GM21576 (cell line): ENCODE measurements at regions not wholly inside any gene's neighbourhood (a gene's known extent, or its start where the extent isn't known, plus 50 kb on each side); places are given as distances from the start of the nearest gene placed in this dataset.
"Not testable (repeated sequence)": the region's sequence is repeated elsewhere in the genome, so short reads cannot be mapped to it uniquely, and the experiment has no call there.

Experiments
- ATAC-seq: cut with Tn5 transposase; IDR thresholded peaks from one replicate; pipeline ENCODE4 v1.9.1; 2021; ENCODE audit warnings: mild to moderate bottlenecking, moderate library complexity; ENCODE audit not compliant: unreplicated experiment

DNA sequence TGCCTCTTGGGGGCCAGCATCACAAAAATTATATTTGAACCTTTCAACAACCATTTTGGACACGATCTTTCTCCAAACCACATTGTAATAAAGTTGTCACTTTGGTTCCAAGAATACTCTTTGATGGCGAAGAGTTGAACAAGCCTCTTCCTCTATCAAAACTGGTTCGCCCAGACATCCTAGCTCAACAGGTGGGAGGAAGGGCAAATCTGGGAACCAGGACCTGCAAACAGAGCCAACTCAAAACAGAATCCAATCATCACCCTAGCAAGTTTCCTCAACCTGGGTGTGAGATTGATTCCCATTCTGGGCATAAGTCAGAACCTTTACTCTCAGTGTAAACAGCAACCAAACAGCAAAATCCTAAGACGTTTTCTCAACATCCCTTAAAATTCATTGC is 141.2 kb upstream of the RREB1 start:
- no peak for ATAC-seq

DNA sequence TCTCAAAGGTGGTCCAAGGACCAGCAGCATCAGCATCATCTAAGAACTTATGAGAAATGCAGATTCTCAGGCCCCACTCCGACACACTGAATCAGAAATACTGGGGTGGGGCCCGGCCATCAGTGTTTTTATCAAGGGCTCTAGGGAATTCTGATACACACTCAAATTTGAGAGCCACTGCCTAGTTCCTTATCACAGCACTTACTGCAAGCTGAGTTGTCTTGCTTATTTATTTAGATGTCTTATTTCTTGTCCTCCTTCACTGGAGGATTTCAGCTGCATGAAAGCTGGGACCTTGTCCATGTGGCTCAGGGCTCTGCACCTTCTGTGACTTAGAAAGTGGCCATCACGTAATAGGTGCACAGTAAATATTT is 139.4 kb upstream of the RREB1 start:
- no peak for ATAC-seq

DNA sequence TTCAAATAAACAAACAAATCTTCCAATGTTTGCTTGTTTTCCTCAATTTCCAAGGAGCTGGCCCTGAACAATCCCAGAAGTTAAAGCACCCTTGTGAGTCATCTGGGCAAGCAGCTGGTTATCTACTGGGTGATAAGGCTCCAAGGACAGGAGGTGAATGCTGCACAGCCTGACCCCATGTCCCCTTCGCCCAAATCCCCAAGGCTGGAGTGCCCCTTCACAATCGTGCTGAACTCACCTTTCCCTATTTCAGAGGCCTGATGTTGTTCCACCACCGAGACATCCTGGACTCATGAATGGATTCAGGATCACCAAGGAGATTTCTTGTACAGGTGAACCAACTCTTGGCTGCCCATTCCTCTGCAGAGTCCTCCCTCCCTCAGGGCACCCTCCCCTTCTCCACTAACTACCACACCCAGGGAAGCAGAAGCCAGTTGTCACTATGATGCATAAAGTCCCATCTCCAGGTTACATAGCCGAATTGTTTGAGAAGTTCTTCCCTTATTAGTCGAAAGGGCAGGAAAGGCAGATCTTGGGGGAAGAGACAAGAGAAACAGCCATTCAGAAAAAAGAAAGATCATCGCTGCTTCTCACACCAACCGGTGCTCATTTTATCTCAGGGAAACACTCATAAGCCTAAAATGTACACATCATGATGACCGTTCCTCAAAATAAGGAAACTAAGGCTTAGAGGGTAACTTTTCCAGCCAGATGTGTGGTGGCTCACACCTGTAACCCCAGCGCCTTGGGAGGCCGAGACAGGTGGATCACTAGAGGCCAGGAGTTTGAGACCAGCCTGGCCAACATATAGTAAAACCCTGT is 138.8 kb upstream of the RREB1 start:
- no peak for ATAC-seq

DNA sequence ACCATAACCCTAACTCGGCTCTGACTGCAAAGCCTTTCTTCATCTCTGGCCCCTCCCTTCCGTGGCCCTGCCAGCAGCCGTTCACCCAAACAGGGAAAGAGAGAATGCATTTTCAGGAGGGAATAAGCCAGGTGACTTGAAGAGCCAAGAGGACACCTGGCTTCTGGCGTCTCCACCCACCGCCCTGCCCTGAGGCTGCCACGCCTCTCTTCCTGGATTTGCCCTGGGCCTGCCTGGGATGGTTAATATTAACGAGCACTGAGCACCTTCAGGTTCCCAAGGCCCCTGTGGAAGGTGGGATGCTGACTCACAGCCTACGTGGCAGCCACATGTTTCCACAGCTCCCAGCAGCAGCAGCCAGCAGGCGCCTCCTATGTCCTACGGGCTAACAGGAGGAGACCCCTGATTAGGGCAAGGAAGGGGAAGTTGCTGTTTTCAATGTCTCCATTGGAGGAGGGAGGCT is 138.0 kb upstream of the RREB1 start:
- ATAC-seq, result no peak

DNA sequence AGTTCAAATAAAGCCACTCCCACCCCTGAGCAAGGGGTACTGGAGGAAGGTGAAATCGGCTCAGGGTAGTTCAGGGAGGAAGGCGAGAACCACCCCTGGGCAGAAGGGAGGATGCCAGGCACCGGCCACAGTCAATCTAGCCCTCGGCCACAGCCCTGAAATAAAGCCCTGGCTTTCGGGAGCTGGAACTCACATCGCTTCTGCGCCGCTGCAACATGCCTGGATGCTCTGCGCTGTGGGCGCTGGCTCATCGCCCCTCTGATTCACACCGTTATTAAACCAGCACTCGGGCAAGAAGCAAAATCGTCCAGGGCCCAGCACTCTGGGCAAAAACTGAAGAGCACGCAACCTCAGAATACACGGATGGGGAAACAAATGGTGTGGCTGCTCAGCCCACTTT is 136.9 kb upstream of the RREB1 start:
- ATAC-seq, result no peak

DNA sequence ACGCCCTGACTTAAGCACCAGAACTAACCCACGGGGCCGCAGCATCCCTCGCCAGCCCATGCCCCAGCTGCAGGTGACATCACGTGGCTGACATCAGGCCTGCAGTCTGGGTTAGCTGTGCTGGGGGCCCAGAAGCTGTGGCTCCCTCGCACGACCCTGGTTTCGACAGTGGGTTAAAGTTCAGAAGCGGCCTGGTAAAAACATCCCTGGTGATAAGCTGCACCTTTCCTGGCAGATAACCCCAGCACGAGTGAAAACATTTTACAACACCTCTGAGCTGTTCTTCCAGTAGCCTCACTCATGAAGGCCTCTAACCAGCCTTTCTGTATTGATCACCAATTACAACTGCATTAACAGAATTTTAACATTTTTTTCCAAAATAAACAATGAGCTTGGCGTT is 136.4 kb upstream of the RREB1 start:
- ATAC-seq, result no peak

- no peak for ATAC-seq
These were observed 135.3 kb upstream of the RREB1 start for GRCh38 chr6:6972456-6972855.

DNA sequence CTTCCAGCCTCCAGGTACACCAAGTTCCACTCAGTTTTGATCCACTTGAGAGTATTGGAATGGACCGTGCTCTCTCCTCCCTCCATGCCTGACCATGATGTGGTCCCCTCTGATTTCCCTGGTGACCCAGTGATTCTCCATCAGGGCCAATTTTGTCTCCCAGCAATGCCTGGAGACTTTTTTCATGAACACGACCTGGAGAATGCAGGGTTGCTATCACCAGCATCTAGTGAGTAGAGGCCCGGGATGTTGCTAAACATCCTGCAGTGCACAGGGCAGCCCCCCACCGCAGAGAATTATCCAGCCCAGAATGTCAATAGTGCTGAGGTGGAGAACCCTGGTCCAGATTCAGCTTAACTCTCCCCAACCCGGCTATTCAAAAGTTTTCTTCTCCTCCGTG is 134.0 kb upstream of the RREB1 start:
- no peak for ATAC-seq

DNA sequence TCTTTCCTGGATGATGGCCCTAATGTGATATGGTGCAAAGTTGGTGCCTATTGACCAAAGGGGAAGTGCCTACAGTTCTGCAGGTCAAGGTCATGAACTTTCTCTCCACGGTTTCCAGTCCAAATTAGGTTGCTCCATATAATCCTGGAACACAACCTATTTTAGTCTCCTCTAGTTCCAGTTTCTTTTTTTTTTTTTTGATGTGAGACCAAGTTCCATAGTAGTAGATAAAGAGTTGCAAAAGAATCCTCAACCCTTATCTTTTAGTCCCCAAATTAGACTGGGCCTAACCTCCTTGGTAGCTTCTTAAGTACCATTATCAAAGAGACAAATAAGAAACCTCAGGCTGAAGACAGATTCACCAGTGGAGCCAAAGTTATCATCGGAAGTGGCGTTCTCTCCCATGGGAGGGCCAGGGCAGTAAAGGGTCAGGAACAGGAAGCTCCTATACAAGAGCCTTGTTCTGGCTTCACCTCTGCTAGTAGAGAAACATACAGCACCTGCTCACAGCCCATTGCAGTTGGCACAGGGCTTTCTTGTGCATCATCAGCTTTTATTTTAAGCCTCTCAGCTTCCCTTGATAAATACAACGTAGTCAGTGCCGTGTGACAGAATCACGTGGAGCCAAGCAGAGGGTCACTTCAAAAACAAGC is 132.2 kb upstream of the RREB1 start:
- ATAC-seq, result no peak

- no peak for ATAC-seq
These were observed 131.6 kb upstream of the RREB1 start for GRCh38 chr6:6976193-6976592.

DNA sequence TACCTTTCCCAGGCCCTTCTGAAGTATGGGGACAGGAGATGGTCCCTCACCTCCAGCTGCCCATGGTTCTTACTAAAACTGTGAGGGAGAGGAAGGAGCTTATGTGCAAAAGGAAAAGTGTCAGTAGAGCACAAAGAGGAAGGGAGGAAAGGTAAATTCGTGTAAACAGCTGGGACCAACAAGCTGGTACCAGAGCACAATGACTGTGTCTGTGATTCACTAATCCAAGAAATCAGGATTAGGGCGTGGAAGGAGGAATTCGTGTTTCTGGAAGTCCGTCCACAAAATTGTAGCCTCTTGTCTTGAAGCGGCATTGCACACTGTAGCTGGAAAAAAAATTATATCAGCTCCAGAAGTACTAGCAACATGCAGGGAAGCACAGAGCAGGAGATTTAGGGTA is 129.0 kb upstream of the RREB1 start:
- ATAC-seq, result no peak

DNA sequence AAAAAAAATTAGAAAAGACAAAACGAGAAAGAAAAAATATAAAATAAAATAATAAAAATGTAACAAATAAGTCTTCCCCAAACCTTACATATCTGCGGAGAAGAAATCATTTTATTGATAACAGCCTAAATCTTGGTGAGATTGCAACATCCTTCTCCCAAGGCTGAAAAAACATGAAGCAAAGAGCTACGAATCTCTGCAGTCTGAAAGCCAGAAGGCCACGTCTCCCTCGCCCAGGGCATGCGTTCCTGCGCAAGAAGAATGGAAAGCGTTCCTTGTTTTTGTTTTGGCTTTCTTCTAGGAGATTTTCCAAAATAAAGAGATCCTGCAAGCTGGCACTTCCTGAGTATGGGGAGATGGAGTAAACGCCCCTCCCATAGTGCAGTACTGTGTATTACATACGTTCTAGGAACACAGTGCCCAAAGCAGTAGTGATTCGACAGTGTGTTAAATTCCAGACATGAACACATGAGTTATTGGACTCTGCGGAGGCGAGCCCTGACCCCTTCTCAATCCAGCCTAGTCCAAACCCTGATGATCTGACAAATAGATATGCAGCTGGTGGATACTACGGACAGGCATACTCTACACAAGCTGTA is 126.7 kb upstream of the RREB1 start:
- ATAC-seq, result no peak

DNA sequence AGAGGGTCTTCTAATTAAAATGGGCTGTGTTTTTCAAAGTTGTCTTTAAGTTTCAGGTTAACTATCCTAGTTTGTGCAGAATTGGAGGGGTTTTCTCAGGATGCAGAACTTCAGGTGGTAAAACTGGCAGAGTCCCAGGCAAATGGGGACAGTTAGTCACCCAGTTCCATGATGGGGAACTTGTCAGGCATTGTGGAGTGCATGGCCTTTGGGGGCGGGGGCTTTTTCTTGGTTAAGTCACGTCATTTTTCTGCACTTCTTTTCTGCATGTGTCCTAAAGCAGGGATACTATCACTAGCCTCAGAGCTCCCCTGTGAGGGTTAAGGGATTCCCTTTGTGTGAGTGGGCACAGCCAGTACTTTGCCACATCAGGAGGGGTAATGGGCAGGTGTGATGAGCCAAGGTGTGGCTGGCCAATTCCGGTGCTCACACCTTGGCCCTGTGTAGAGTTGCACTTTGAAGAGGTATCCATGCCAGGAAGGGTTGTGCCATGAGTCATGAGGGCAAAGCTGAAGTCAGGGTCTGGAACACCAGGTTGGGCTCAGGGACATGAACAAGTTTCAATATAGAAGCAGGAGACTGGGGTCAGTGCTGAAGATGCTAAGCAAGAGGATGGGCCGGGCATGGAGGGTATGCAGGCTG is 126.0 kb upstream of the RREB1 start:
- no peak for ATAC-seq

DNA sequence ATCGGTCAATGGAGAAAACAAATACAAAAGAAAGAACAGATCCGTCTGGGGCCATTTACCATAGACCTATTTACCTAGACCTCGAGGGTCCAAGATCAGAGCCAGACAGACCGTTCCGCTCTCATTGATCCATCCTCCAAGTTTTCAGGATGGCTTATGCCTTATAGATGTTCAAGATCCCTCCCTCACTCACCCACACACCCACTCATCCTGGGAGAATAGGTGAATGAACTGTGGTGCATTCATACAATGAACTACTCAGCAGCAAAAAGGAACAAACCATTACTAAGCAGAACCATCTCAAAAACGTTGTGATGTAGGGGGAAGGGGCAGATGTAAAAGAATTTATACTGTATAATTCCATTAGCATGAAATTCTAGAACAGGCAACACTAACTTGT is 125.1 kb upstream of the RREB1 start:
- no peak for ATAC-seq

DNA sequence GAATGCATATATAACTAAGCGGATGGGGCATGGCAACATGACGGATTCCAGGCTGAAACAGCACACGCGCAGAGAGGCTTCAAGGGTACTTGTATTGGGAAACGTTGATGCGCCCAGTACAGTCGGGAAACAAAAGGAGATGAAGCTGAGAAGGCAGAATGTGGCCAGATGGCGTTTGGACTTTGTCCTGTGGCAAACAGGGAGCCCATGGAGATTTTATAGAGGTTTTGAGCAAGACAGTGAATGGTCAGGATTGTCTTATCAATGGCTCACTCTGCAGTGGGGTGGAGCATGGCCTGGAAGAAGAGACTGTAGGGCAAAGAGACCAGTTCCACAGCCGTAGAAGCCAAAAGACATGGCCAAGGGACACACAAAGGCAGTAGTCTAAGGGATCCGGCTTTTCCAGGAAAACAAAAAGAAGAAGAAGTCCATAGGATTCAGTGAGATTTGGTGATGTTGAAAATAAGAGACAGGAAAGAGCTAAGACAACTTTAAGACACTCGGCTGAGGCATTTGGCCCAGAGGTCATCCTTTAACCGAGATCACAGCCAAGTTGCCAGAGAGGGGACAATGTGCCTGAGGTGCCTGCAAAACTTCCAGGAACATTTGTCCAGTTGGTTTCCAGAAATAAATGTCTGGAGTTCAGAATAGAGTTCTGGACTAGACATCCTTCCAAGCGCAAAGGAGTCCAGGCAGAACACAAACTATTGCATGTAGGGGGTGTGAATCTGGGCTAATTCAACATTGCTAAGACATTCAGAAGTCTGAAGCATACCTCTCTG is 123.0 kb upstream of the RREB1 start:
- ATAC-seq, result no peak

DNA sequence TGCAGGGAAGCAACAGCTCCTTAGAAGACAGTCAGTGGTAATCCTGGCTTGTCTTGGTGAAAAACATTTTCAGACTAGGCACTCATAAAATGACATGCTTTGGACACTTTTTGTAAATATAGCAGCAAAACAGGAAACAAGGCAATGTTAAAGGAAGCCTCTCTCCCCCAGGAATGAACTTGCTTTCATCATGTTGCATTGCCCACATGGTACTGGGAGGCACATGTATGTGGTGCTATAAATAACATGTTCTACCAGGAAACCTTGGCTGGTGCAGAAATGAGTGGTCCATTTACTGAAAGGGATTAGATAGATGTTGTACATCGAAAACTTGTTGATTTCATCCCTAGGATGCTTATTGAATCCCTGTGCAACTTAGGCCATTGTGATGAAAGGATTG is 121.4 kb upstream of the RREB1 start:
- ATAC-seq, result no peak

GRCh38 chr6:6987749-6988148 is 120.0 kb upstream of the RREB1 start:
- no peak for ATAC-seq

DNA sequence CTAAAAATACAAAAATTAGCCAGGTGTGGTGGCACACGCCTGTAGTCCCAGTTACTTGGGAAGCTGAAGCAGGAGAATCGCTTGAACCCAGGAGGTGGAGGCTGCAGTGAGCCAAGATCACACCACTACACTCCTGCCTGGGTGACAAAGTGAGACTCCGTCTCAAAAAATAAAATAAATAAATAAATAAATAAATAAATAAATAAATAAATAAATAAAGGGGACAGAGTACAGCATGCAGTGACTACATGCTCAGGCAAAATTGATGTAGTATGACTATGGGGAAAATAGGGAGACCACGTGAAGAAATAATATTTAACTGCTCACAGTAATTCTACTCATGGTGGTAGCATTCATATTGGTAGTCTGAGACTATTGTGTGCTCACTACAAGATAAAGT is 117.7 kb upstream of the RREB1 start:
- not testable (repeated sequence) for ATAC-seq

DNA sequence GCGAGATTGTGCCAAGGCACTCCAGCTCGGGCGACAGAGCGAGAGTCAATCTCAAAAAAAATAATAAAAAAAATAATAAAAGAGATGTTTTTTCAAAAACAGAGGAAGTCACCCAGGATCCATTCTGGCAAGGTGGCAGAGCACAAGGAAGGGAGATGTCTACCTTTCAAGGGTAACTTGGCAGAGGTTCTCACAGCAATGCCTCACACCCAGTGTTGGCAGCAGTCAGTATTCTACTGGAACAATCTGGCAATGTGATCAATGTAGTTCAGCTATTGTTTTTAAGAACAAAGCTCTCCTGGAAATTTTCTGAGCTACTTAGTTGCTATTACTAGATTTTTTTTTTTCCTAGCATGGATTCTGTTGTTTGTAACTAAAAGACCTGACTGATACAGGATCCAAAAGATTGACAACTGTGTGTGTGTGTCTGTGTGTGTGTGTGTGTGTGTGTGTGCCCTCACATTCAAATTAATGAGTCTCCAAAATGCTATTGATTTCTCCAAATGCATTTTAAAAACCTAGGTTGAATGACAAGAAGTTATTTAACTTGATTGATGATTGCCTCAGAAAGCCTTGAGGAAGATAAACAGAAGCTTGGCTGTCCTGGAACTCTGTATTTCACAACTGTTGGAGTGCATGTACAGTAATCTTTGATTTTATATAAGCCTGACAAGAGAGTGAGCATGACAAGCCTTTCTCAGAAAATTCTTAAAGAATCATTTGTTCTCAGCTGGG is 114.1 kb upstream of the RREB1 start:
- ATAC-seq, result no peak

GRCh38 chr6:6994796-6995195 is 113.0 kb upstream of the RREB1 start:
- no peak for ATAC-seq
